Keratinocyte (primary cell): ENCODE measurements at regions not wholly inside any gene's neighbourhood (a gene's known extent, or its start where the extent isn't known, plus 50 kb on each side); places are given as distances from the start of the nearest gene placed in this dataset.

Source experiments
- DNase-seq: peaks from one replicate; pipeline ENCODE4 v3.0.0-alpha.2; 2011; ENCODE audit warnings: low read depth, missing footprints, low spot score
- FAIRE-seq: peaks from 2 replicates; lab custom pipeline; 2011; peaks lifted over from hg19 to GRCh38; lab: Jason Lieb, UNC
- H2AFZ ChIP-seq: 2 replicates; pipeline ENCODE4 v1.6.0; 2012; ENCODE audit warnings: low read length, control low read depth, inconsistent platforms; ENCODE audit not compliant: control insufficient read depth
- H3K27ac ChIP-seq: 2 replicates; pipeline ENCODE4 v1.5.1; 2011; ENCODE audit warnings: low read length; ENCODE audit not compliant: control insufficient read depth, insufficient read depth
- H3K27me3 ChIP-seq: 3 replicates; pipeline ENCODE4 v1.6.0; 2011; ENCODE audit warnings: low read length; ENCODE audit not compliant: control insufficient read depth, insufficient read depth; ENCODE audit errors: extremely low read depth
- H3K36me3 ChIP-seq, 2 experiments: 2 replicates in 1 of 2; 3 replicates in 1 of 2; pipeline ENCODE4 v1.5.1; 2011; ENCODE audit warnings: low read length in 2 of 2, mild to moderate bottlenecking in 1 of 2; ENCODE audit not compliant: control insufficient read depth in 2 of 2, insufficient read depth in 2 of 2; ENCODE audit errors: extremely low read depth in 1 of 2
- H3K4me1 ChIP-seq: 3 replicates; pipeline ENCODE4 v1.5.1; 2011; ENCODE audit warnings: low read length; ENCODE audit not compliant: control insufficient read depth, insufficient read depth; ENCODE audit errors: extremely low read depth
- H3K4me2 ChIP-seq: 3 replicates; pipeline ENCODE4 v1.6.0; 2011; ENCODE audit warnings: low read depth, low read length; ENCODE audit not compliant: control insufficient read depth, insufficient read depth; ENCODE audit errors: extremely low read depth
- H3K4me3 ChIP-seq, 3 experiments: fragments of 200-600 bp in 1 of 3; sonication (generic) in 1 of 3; 2 replicates in 2 of 3; 3 replicates in 1 of 3; pipeline ENCODE4 v1.5.1; 2011 to 2016; ENCODE audit warnings: low read length in 3 of 3, mild to moderate bottlenecking in 3 of 3, control low read depth in 2 of 3, inconsistent platforms in 1 of 3, low read depth in 1 of 3, mixed read lengths in 1 of 3, mixed run types in 1 of 3, moderate library complexity in 1 of 3; ENCODE audit not compliant: control insufficient read depth in 2 of 3, insufficient read depth in 2 of 3; ENCODE audit errors: extremely low read depth in 1 of 3
- H3K79me2 ChIP-seq: 2 replicates; pipeline ENCODE4 v1.6.0; 2012; ENCODE audit warnings: low read length; ENCODE audit not compliant: control insufficient read depth, insufficient read depth
- H3K9ac ChIP-seq: 3 replicates; pipeline ENCODE4 v1.6.0; 2011; ENCODE audit warnings: low read length; ENCODE audit not compliant: control insufficient read depth, insufficient read depth; ENCODE audit errors: extremely low read depth
- H3K9me1 ChIP-seq: 3 replicates; pipeline ENCODE4 v1.6.0; 2011; ENCODE audit warnings: low read length; ENCODE audit not compliant: control insufficient read depth, insufficient read depth; ENCODE audit errors: extremely low read depth
- H3K9me3 ChIP-seq: 2 replicates; pipeline ENCODE4 v1.5.1; 2012; ENCODE audit warnings: low read depth, low read length; ENCODE audit not compliant: control insufficient read depth
- H4K20me1 ChIP-seq: 3 replicates; pipeline ENCODE4 v1.6.0; 2011; ENCODE audit warnings: low read length; ENCODE audit not compliant: control insufficient read depth, insufficient read depth; ENCODE audit errors: extremely low read depth
- EZH2 ChIP-seq: IDR thresholded peaks from one replicate; pipeline ENCODE4 v1.6.1; 2012; ENCODE audit warnings: inconsistent platforms, mild to moderate bottlenecking, low read length, moderate library complexity
- dilution Hi-C: fragments of 300-500 bp; cut with MboI; formaldehyde crosslinking; loops from one replicate; pipeline ENCODE4 v1.7.0; 2020; ENCODE audit warnings: low sequenced_read_pairs; ENCODE audit not compliant: extremely low pct_ligation_motif_present
- TF ChIP-seq, protein P1 (sequence below), 3 experiments: IDR thresholded peaks in 1 of 3; conservative IDR thresholded peaks in 1 of 3; optimal IDR thresholded peaks in 1 of 3; 2 replicates in 2 of 3; 3 replicates in 1 of 3; pipeline versions ENCODE3 to v1.5.1; 2011; ENCODE audit warnings: low read length in 3 of 3, mild to moderate bottlenecking in 3 of 3, moderate library complexity in 2 of 3, control low read depth in 1 of 3, inconsistent platforms in 1 of 3; ENCODE audit not compliant: insufficient read depth in 2 of 3; ENCODE audit errors: extremely low read depth in 1 of 3

DNA sequence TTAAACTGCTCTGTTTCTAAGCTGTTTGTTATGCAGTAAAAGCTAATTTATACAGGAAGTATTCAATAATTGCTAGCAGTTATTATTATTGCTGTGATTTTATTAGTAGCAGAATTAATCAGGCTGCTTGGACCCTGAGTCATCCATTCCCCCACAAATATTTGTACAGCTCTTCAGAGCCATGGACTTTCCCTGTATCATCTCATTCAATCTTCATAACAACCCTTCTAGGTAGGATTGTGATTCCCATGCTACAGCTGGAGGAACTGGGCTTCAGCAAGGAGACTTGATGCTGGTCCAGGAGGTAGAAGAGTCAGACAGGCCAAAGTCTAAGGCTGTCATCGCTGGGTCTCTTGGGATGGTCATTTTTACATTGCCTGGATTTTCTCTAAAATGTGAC lies 208.3 kb downstream of the C16orf95 start:
- no peak for TF ChIP-seq EZH2
- TF ChIP-seq, protein P1, sequence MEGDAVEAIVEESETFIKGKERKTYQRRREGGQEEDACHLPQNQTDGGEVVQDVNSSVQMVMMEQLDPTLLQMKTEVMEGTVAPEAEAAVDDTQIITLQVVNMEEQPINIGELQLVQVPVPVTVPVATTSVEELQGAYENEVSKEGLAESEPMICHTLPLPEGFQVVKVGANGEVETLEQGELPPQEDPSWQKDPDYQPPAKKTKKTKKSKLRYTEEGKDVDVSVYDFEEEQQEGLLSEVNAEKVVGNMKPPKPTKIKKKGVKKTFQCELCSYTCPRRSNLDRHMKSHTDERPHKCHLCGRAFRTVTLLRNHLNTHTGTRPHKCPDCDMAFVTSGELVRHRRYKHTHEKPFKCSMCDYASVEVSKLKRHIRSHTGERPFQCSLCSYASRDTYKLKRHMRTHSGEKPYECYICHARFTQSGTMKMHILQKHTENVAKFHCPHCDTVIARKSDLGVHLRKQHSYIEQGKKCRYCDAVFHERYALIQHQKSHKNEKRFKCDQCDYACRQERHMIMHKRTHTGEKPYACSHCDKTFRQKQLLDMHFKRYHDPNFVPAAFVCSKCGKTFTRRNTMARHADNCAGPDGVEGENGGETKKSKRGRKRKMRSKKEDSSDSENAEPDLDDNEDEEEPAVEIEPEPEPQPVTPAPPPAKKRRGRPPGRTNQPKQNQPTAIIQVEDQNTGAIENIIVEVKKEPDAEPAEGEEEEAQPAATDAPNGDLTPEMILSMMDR (optimal IDR thresholded peaks at IDR 0.05 in 1 of 3, IDR thresholded peaks at IDR 0.05 in 1 of 3, conservative IDR thresholded peaks at IDR 0.05 in 1 of 3; ENCODE audit: extremely low read depth in 1 of 3, insufficient read depth in 2 of 3, low read length in 3 of 3): no peak
- H4K20me1 ChIP-seq: no peaks in the 10 kb centered on the region
- H3K9me3 ChIP-seq: no peaks in the 10 kb centered on the region
- no peaks in the 10 kb centered on the region for H3K4me1 ChIP-seq
- FAIRE-seq: no peak
- no peaks in the 10 kb centered on the region for H3K9me1 ChIP-seq
- no peak overlapping the region for H3K4me3 ChIP-seq
- no peaks in the 10 kb centered on the region for H3K27me3 ChIP-seq
- H3K9ac ChIP-seq: no peak overlapping the region
- no peak overlapping the region for H2AFZ ChIP-seq
- no peaks in the 10 kb centered on the region for H3K36me3 ChIP-seq
- H3K79me2 ChIP-seq: no peaks in the 10 kb centered on the region
- H3K4me2 ChIP-seq: no peak overlapping the region
- DNase-seq: no peak
- H3K27ac ChIP-seq: no peak overlapping the region
- dilution Hi-C loops: no loop called here

DNA sequence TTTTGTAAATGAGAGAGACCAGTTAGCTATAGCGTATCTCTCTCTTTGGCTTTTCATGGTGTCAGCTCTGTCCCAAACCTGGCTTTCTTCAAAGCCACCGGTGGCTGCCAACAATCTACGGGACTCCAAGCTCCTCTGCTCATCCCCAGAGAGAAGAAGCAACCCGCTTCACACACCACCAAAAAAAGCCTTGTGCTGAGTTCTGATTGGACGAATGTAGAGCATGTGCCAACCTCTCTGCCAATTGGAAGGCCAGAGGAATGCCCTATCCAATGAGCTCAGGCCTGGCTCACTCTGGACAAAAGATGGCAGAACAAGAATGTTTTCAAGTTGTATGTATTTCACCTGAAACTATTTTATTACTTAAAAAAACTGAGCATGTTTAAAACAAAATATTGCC lies 202.4 kb downstream of the C16orf95 start:
- no peaks in the 10 kb centered on the region for H3K4me1 ChIP-seq
- peaks cover 3% of the 10 kb centered on the region for H3K27me3 ChIP-seq
- H4K20me1 ChIP-seq: no peaks in the 10 kb centered on the region
- no peaks in the 10 kb centered on the region for H3K79me2 ChIP-seq
- H3K9me3 ChIP-seq: no peaks in the 10 kb centered on the region
- no peaks in the 10 kb centered on the region for H3K36me3 ChIP-seq
- no peak overlapping the region for H3K9ac ChIP-seq
- no peak overlapping the region for H2AFZ ChIP-seq
- no peaks in the 10 kb centered on the region for H3K9me1 ChIP-seq
- dilution Hi-C loops: no loop called here
- H3K4me3 ChIP-seq: no peak overlapping the region
- FAIRE-seq: no peak
- DNase-seq: no peak
- no peak overlapping the region for H3K27ac ChIP-seq
- TF ChIP-seq, protein P1 (optimal IDR thresholded peaks at IDR 0.05 in 1 of 3, IDR thresholded peaks at IDR 0.05 in 1 of 3, conservative IDR thresholded peaks at IDR 0.05 in 1 of 3; ENCODE audit: extremely low read depth in 1 of 3, insufficient read depth in 2 of 3, low read length in 3 of 3): no peak
- no peak for TF ChIP-seq EZH2
- no peak overlapping the region for H3K4me2 ChIP-seq
